ENCODE measurements at regions not wholly inside any gene's neighbourhood (a gene's known extent, or its start where the extent isn't known, plus 50 kb on each side); places are given as distances from the start of the nearest gene placed in this dataset.
A peak's percentile ranks its signal among the peaks of the same experiment; 100 is the strongest.
"Not testable (repeated sequence)": the region's sequence is repeated elsewhere in the genome, so short reads cannot be mapped to it uniquely, and the experiment has no call there.

DNA sequence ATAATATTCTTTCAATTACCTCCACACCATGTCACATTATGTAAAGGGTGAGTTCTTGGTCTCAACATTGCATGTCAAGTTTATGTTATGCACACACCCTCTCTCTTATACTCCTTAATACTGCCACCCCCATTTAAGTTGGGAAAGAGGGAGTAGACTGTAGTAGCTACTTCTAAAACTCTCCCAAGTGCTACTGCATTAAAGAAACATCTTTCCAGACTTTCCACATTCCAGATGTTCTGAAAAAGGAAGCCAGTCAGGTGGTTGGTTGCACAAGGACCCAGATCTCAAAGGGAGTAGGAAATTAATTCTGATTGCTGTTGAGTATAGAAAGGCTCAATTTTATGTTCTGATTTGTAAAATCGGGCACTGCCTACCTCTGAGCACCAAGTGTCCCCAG is 419.5 kb downstream of the CD83 start:
- DNase-seq (ENCODE audit: low spot score) = no peak

- no peak for DNase-seq (ENCODE audit: low spot score)
Measured at GRCh38 chr6:14540276-14540675, 422.7 kb downstream of the CD83 start.

GRCh38 chr6:14540810-14541540 is 423.4 kb downstream of the CD83 start:
- DNase-seq (ENCODE audit: low spot score) = no peak

DNA sequence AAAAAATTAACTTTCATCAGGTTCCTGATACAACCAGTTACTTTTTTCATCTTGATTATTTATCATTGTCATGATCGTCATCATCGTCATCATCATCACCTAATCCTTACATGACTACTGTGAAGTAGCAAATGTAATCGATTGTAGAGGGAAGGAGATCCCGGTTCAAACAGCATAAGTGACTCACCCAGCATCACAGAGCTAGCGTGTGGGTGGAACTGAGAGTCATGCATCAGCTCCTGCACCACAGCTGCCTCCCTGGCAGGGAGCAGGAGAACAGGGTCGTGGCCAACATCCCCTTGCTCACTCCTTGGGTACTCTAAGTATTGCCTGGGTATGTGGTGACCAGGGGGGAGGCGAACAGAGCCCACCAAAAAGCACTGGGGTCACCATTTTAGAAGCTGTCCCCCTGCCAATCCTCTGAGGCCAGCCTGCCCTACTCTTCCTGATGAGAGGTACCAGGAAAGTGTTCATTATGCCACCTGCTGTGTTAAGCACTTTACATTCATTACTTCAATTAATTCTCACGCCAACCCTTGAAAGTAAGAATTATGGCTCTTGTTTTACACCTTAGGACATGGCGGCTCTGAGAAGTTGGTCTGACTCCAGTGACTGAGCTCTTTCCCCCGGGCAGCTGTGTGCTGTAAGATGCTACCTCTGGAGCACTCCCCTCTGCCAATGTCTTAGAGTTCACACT is 425.2 kb downstream of the CD83 start:
- DNase-seq (ENCODE audit: low spot score) = peak; percentile 63

GRCh38 chr6:14543971-14544585 is 426.5 kb downstream of the CD83 start:
- no peak for DNase-seq (ENCODE audit: low spot score)

DNA sequence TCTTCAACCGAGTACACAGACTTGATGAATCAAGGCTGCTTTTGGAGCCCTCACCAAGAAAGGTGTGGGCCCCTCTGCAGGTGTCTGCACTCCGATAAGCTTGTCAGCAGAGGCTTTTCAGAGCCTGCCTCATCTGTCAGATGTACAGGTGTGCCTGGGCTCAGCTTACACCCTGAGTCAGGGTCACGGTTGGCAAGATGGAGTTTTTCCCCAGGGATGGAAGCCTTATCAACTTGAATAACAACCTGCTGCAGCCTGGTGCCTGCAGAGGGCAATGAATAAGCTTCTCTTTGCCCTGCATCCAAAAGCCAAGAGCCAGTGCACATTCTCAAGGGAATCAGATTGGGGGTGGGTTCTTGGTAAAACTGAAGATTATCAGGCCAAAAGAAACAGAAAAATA is 427.1 kb downstream of the CD83 start:
- DNase-seq (ENCODE audit: low spot score) = no peak

GRCh38 chr6:14545496-14545895 is 427.9 kb downstream of the CD83 start:
- DNase-seq (ENCODE audit: low spot score) = no peak

GRCh38 chr6:14546036-14546435 is 428.5 kb downstream of the CD83 start:
- DNase-seq (ENCODE audit: low spot score) = no peak

DNA sequence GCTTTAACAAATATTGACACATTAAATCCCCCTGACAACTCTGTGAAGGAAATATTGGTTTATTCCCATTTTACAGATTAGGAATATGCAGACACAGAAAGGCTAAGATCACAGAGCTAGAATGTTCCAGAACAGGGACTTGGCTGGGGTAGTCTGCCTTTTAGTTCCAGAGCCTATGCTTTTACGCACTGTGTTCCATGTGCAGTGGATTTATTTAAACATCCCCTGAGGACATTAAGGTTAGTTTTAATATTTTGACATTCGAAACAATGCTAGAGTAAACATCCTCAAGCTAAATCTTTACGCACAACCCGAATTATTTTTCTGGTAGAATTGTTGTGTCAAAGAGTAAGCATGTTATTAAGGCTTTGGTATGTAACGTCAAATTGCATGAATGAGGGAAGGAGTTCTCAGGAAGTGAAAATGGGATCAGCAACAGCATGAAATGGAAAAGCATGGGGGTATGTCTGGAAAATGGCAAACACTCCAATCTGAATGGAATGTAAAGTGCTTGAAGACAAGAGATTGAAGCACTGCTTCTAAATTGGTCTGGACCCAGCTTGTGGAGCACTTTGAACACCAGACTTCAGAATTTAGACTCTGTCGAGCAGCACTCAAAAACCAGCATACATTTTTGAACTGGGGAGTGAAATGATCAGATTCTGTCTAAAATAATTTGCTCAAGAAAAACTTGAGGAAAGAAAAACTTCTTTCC is 429.9 kb downstream of the CD83 start:
- no peak for DNase-seq (ENCODE audit: low spot score)

DNA sequence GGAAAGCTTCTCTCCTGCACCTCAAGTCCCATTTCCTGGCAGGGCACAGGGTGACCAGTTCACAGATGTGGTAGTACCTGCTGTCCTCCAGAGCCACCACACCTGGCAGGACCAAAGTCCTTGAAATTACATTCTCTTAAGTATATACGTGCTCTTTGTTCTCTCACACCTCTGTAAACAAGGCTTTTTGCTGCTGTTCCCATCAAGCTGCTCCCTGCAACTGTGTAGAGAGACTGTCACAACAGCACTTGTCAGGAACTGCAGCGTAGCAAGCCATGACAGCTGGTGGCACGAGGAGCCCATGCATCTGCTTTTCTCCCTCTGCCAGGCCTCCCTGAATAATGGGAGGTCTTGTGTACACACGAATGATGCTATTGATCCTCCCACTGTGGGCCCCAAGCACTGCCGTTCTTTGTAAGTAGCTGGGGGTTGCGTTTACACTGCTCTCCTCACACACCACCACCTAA is 431.8 kb downstream of the CD83 start:
- DNase-seq (ENCODE audit: low spot score) = no peak

DNA sequence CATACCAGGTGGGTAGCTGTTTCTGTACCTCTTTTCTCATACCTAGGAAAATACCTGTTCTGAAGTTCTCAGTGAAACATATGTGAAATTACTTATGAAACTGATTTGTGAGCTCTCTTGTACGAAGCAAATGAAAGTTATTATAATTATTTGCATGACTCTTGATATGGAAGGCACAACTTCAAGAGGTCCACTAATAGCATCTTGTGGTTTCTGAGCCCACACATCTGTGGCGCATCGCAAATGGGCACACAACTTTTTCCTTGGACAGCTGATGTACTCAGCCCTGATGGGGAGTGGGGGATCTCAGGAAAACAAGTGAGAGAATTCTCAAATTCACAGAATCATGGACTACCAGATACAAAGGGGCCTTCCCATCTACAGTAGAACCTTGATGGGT is 432.3 kb downstream of the CD83 start:
- no peak for DNase-seq (ENCODE audit: low spot score)

DNA sequence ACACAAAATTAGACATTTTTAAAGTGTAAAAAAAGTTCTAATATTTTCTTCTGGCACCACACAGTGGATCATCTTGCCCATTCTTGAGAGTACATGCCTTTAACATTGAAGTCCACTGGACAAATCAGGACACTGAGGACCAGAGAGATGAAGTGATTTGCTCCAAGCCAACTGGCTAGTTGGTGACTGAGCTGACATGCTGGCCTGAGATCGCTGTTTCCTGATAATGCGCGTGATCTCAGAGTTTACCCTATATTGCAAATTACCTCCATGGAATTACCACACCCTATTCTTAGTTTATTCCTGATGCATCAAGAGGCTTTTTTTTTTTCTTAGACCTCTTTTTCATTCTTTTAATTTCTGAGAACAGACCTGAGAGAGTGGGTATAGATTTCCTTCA is 432.8 kb downstream of the CD83 start:
- no peak for DNase-seq (ENCODE audit: low spot score)

GRCh38 chr6:14550822-14551221 is 433.2 kb downstream of the CD83 start:
- DNase-seq (ENCODE audit: low spot score) = no peak

DNA sequence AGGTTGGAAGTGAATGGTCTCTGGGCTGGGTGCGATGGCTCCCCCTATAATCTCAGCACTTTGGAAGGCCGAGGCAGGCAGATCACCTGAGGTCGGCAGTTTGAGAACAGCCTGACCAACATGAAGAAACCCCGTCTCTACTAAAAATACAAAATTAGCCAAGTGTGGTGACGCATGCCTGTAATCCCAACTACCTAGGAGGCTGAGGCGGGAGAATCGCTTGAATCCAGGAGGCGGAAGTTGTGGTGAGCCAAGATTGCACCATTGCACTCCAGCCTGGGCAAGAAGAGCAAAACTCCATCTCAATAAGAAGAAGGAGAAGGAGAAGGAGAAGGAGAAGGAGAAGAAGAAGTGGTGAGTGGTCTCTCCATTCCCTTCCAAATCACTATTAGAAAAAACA is 434.0 kb downstream of the CD83 start:
- not testable (repeated sequence) for DNase-seq (ENCODE audit: low spot score)

- no peak for DNase-seq (ENCODE audit: low spot score)
Measured at GRCh38 chr6:14552891-14553290, 435.3 kb downstream of the CD83 start.

DNA sequence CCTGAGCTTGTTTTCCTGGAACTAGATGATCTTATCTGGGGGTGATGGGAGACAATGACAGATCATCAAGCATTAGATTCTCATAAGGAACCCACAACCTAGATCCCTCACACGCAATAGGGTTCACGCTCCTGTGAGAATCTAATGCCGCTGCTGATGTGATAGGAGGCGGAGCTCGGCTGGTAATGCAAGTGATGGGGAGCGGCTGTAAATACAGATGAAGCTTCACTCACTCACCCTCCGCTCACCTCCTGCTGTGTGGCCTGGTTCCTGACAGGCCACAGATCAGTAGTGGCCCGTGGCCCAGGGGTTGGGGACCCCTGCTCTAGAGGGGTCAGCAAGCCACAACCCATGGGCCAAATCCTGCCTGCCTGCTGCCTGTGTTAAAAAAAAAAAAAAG is 435.9 kb downstream of the CD83 start:
- no peak for DNase-seq (ENCODE audit: low spot score)

- DNase-seq (ENCODE audit: low spot score) = no peak
Measured at GRCh38 chr6:14555804-14556203, 438.2 kb downstream of the CD83 start.

DNA sequence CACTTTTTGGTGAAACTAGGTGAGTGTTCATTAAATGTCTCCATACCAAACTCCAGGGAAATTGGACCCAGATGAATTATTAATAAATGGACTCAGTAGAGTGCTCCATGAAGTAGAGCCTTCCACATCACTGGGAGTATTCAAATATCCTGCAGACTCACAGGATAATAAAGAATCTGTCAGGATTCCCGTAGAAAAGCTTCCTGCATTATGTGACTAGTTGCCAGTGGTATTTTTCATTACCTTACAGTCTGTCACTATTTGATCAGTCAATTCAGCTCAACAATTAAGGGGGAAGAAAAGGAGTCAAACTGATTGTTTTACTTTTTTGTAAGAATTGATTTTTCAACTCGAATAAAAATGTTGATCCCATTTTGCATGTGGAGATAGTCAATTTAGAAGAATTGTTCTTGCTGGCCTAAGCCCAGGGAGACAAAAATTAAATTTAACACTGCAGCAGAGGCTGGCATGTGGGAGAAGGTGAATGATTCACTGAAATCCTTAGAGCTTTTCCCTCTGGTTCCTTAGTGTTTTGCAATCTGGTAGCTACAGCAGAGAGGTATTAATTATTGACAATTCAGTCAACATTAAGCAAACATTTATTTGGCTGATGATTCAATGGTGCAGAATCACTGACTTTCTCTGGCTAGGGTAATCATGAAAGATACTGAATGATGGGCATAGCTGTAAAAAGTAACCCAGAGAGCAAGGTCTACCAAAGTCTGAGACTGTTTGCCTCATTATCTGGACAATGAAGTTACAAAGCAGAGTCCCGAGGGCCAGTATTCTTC is 442.4 kb downstream of the CD83 start:
- DNase-seq (ENCODE audit: low spot score) = no peak

GRCh38 chr6:14561563-14561962 is 444.0 kb downstream of the CD83 start:
- not testable (repeated sequence) for DNase-seq (ENCODE audit: low spot score)

DNA sequence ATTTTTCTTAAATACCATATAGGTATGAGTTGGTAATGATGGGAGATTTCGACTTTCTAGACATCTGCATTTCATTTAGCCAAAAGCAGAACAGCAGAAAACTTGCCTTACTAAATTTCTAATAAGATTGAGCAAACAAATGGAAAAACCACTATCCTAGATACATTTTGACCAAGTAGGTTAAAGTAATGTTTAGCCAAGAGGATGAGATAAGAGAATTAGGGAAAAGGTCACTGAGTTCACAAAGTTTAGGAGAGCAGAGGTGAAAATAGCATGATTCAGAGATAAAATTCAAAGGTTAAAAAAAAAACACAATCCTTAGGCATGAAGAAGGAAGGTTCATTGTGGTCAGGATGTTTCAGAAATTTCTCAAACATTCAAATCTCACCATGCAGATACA is 450.3 kb downstream of the CD83 start:
- DNase-seq (ENCODE audit: low spot score) = no peak

DNA sequence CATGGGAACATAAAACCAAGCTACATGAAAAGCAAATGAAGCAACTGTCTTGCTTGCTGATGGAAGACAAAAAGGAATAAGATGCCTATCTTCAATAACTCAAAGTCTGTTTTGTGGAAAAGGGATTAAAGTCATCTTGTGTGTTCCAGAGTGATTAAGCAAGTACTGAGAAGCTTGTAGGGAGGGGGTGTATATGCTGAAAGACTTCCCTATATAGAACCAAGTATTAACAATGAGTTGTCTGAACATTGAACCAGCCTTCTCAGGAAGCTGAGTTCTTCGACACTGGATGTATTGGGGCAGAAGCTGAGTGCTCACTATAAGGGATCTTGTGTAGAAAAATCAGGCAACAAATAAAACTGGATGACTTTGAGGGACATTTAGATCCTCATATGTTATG is 451.8 kb downstream of the CD83 start:
- no peak for DNase-seq (ENCODE audit: low spot score)

GRCh38 chr6:14569874-14570273 is 452.3 kb downstream of the CD83 start:
- DNase-seq (ENCODE audit: low spot score) = not testable (repeated sequence)

Data from activated CD4-positive, alpha-beta T cell treated with anti-CD3 and anti-CD28 coated beads, Interleukin-2, Interleukin-4, amounts not matched to agents 100 ng/mL and 50 ng/mL, durations not matched to agents 16 hours and 8 hours (primary cell).